ENCODE measurements at regions not wholly inside any gene's neighbourhood (a gene's known extent, or its start where the extent isn't known, plus 50 kb on each side); places are given as distances from the start of the nearest gene placed in this dataset.

- TF ChIP-seq EZH2 (optimal IDR thresholded peaks at IDR 0.05; ENCODE audit: low read depth, low read length), result no peak
- TF ChIP-seq EZH2phosphoT487 (IDR thresholded peaks at IDR 0.05; ENCODE audit: low read length), result no peak
- TF ChIP-seq, protein P1, sequence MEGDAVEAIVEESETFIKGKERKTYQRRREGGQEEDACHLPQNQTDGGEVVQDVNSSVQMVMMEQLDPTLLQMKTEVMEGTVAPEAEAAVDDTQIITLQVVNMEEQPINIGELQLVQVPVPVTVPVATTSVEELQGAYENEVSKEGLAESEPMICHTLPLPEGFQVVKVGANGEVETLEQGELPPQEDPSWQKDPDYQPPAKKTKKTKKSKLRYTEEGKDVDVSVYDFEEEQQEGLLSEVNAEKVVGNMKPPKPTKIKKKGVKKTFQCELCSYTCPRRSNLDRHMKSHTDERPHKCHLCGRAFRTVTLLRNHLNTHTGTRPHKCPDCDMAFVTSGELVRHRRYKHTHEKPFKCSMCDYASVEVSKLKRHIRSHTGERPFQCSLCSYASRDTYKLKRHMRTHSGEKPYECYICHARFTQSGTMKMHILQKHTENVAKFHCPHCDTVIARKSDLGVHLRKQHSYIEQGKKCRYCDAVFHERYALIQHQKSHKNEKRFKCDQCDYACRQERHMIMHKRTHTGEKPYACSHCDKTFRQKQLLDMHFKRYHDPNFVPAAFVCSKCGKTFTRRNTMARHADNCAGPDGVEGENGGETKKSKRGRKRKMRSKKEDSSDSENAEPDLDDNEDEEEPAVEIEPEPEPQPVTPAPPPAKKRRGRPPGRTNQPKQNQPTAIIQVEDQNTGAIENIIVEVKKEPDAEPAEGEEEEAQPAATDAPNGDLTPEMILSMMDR (IDR thresholded peaks at IDR 0.05; ENCODE audit: low read length), result no peak
Observed at GRCh38 chr5:54837981-54838380, 147.4 kb downstream of the ESM1 start.
